Small intestine (tissue), 7 donors: ENCODE measurements at regions not wholly inside any gene's neighbourhood (a gene's known extent, or its start where the extent isn't known, plus 50 kb on each side); places are given as distances from the start of the nearest gene placed in this dataset.

Source experiments
- DNase-seq, 2 donors: peaks; one replicate each; pipeline versions ENCODE4 v3.0.0 to v3.0.0-alpha.2; 2013
- FAIRE-seq: peaks from 2 replicates; lab custom pipeline; 2012; peaks lifted over from hg19 to GRCh38; lab: Jason Lieb, UNC
- H3K27ac ChIP-seq, 3 donors: one replicate each; pipeline ENCODE4 v1.5.1; 2013; ENCODE audit warnings: low read length in 2 of 3, mild to moderate bottlenecking in 2 of 3, control low read depth in 1 of 3, inconsistent platforms in 1 of 3, low read depth in 1 of 3, moderate library complexity in 1 of 3
- H3K27me3 ChIP-seq, 3 donors: one replicate each; pipeline ENCODE4 v1.6.1; 2013; ENCODE audit warnings: low read length in 3 of 3, inconsistent platforms in 1 of 3; ENCODE audit not compliant: control insufficient read depth in 3 of 3, insufficient read depth in 3 of 3
- H3K36me3 ChIP-seq, 3 donors: one replicate each; pipeline ENCODE4 v1.6.1; 2013; ENCODE audit warnings: low read length in 3 of 3, inconsistent platforms in 1 of 3, low read depth in 1 of 3, mild to moderate bottlenecking in 1 of 3, moderate library complexity in 1 of 3; ENCODE audit not compliant: control insufficient read depth in 3 of 3, insufficient read depth in 2 of 3
- H3K4me1 ChIP-seq, 3 donors: one replicate each; pipeline ENCODE4 v1.6.1; 2013; ENCODE audit warnings: low read length in 2 of 3, inconsistent platforms in 1 of 3, low read depth in 1 of 3, mild to moderate bottlenecking in 1 of 3, moderate library complexity in 1 of 3; ENCODE audit not compliant: control insufficient read depth in 3 of 3, insufficient read depth in 2 of 3
- H3K4me3 ChIP-seq, 3 donors: one replicate each; pipeline ENCODE4 v1.5.1; 2013; ENCODE audit warnings: low read length in 3 of 3, control low read depth in 1 of 3, inconsistent platforms in 1 of 3, low read depth in 1 of 3, mild to moderate bottlenecking in 1 of 3, moderate library complexity in 1 of 3
- H3K9me3 ChIP-seq, 2 donors: one replicate each; pipeline ENCODE4 v1.6.1; 2013; ENCODE audit warnings: low read depth in 1 of 2, low read length in 1 of 2; ENCODE audit not compliant: control insufficient read depth in 2 of 2, insufficient read depth in 1 of 2
- WGBS, 3 donors: extraction: QIAGEN DNeasy Blood & Tissue Kit; methylation state at CpG; one replicate each; pipeline ENCODE4 v1.1.7; 2013; 5-methylcytosine and 5-hydroxymethylcytosine counted together
- donor health status: healthy with polysubstance abuse.
- donor health status: control.
- donor health status: control.
- donor health status: Bipolar disorder and iron deficiency.
- donor health status: healthy.

GRCh38 chr1:222930070-222930469 lies 115.2 kb downstream of the DISP1 start:
- FAIRE-seq (no peak), DNase-seq (no peak)
- no peak overlapping the region for H3K4me3 ChIP-seq
- H3K4me1 ChIP-seq = no peaks in the 10 kb centered on the region
- H3K27me3 ChIP-seq = no peaks in the 10 kb centered on the region
- no peaks in the 10 kb centered on the region for H3K9me3 ChIP-seq
- no peaks in the 10 kb centered on the region for H3K36me3 ChIP-seq
- H3K27ac ChIP-seq = no peak overlapping the region

DNA sequence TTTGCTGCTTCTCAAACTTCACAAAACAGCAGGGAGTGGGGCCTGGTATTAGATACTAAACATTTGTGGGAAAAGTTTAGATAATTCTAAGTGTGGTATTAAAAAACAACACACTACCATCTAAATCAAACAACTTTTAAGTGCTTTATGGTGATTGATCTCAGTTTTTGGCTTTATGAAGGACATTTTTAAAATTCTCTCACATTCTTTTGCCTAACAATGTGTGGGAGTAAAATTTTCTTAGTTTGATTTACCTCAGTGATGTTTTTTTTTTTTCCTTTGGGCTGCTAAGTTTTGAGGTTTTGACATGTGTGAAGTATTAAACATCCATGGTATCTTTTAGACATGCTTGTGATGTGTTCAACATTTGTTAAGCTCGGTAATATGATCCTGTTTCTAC lies 116.2 kb downstream of the DISP1 start:
- Histone ChIP-seq H3K36me3 (no peaks in the 10 kb centered on the region), H3K4me3 (no peak overlapping the region), H3K27ac (no peak overlapping the region), H3K9me3 (no peaks in the 10 kb centered on the region), H3K27me3 (no peaks in the 10 kb centered on the region), H3K4me1 (no peaks in the 10 kb centered on the region)
- FAIRE-seq (no peak), DNase-seq (no peak)
- WGBS, 3 donors = 81 to 93% (median 83%) methylated on average over 1 of the region's 1 CpG

DNA sequence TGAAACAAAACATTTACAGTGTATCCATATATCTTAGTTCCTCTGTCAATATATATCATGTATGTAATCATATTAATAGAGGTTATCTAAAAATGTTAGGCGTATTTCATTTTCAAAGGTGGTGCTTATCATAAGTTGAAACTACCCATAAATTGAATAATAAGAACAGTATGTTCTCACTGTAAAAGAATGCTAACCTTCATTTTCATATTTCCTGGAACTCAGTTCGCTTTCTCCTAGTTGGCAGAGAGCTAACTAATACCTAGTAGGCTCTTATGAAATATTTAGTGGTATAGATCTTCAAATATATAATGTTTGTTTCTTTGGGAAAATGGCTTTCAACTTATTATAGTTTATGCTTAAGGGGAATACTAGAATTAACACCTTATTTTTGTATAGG lies 118.4 kb downstream of the DISP1 start:
- Histone ChIP-seq H3K27me3 (no peaks in the 10 kb centered on the region), H3K36me3 (no peaks in the 10 kb centered on the region), H3K4me3 (no peak overlapping the region), H3K27ac (no peak overlapping the region), H3K4me1 (no peaks in the 10 kb centered on the region), H3K9me3 (no peaks in the 10 kb centered on the region)
- FAIRE-seq (no peak), DNase-seq (no peak)
- 80 to 86% (median 82%) methylated on average over 2 of the region's 2 CpGs for WGBS, 3 donors

DNA sequence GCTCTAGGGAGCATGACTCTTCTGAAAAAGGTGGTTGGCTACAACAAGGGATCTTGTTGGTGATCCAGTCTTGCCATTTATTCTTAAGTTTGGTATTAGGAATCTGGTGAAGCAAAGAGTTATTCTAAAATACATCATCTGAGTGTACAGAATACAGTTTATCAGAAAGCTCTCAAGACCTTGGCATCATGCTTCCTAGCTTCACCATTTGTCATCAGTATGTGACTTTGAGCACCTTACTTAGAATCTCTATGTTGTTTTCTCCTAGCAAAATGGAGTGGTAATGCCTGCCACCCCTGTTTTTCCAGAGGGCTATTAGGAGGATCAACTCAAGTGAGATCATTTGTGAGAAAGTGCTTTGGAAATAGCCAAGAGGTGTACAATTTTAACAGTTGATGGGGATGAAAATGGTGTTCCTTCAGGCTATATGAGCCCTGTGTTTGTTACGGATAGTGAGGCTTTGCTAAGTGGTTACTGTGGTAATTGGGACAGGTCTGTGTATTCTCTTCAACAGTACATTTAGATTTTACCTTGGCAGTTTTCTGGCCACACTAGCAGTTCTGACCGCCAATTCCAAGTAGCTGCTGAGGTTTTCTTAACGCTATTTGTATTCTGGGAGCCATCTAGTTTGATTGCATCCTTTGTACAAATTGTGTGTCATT lies 120.5 kb downstream of the DISP1 start:
- Histone ChIP-seq H3K27ac (no peak overlapping the region), H3K27me3 (no peaks in the 10 kb centered on the region), H3K9me3 (no peaks in the 10 kb centered on the region), H3K4me3 (no peak overlapping the region), H3K36me3 (no peaks in the 10 kb centered on the region), H3K4me1 (no peaks in the 10 kb centered on the region)
- DNase-seq (no peak), FAIRE-seq (no peak)
- 96 to 100% (median 99%) methylated on average over 3 of the region's 3 CpGs for WGBS, 3 donors

DNA sequence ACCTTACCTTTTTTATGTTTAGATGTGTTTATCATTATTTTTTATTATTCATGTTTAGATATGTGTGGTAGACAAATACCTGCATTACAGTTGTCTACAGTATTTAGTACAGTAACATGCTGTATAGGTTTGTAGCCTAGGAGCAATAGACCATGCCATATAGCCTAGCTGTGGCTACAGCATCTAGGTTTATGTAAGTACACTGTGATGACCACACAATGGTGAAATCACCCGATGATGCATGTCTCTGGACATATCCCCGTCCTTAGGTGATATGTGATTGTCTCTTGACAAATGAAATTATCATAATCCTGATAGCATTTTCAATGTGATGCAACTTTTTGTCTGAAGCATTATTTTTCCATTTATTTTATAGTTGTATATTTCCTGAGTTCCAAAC lies 121.2 kb downstream of the DISP1 start:
- Histone ChIP-seq H3K27me3 (no peaks in the 10 kb centered on the region), H3K27ac (no peak overlapping the region), H3K9me3 (no peaks in the 10 kb centered on the region), H3K36me3 (no peaks in the 10 kb centered on the region), H3K4me3 (no peak overlapping the region), H3K4me1 (no peaks in the 10 kb centered on the region)
- DNase-seq (no peak), FAIRE-seq (no peak)
- 95 to 98% (median 97%) methylated on average over 2 of the region's 2 CpGs for WGBS, 3 donors

- H3K4me1 ChIP-seq = no peaks in the 10 kb centered on the region
- peaks cover 0 to 5% (median 0%) of the 10 kb centered on the region in 3 donors for H3K36me3 ChIP-seq
- WGBS, 3 donors = 88 to 96% (median 92%) methylated on average over 1 of the region's 1 CpG
- DNase-seq (no peak), FAIRE-seq (no peak)
- no peak overlapping the region for H3K4me3 ChIP-seq
- H3K27ac ChIP-seq = no peak overlapping the region
- no peaks in the 10 kb centered on the region for H3K9me3 ChIP-seq
- no peaks in the 10 kb centered on the region for H3K27me3 ChIP-seq
Measured at GRCh38 chr1:222938986-222939385, 124.1 kb downstream of the DISP1 start.

- no peak overlapping the region for H3K27ac ChIP-seq
- WGBS, 3 donors = 90 to 96% (median 93%) methylated on average over 5 of the region's 5 CpGs
- H3K4me1 ChIP-seq = no peaks in the 10 kb centered on the region
- no peaks in the 10 kb centered on the region for H3K9me3 ChIP-seq
- H3K36me3 ChIP-seq = peaks cover 0 to 5% (median 0%) of the 10 kb centered on the region in 3 donors
- H3K4me3 ChIP-seq = no peak overlapping the region
- FAIRE-seq (no peak), DNase-seq (no peak)
- no peaks in the 10 kb centered on the region for H3K27me3 ChIP-seq
Measured at GRCh38 chr1:222940095-222940494, 125.3 kb downstream of the DISP1 start.

GRCh38 chr1:222940906-222941305 lies 126.1 kb downstream of the DISP1 start:
- H3K27ac ChIP-seq = no peak overlapping the region
- H3K27me3 ChIP-seq = no peaks in the 10 kb centered on the region
- no peak for DNase-seq
- WGBS, 3 donors = 78 to 83% (median 78%) methylated on average over 2 of the region's 2 CpGs
- no peak for FAIRE-seq
- H3K4me3 ChIP-seq = no peak overlapping the region
- H3K4me1 ChIP-seq = no peaks in the 10 kb centered on the region
- H3K36me3 ChIP-seq = peaks cover 0 to 5% (median 0%) of the 10 kb centered on the region in 3 donors
- no peaks in the 10 kb centered on the region for H3K9me3 ChIP-seq

GRCh38 chr1:222941425-222941824 lies 126.6 kb downstream of the DISP1 start:
- DNase-seq (no peak), FAIRE-seq (no peak)
- WGBS, 3 donors = 92 to 97% (median 94%) methylated on average over 1 of the region's 1 CpG

More at GRCh38 chr1:222941425-222941824, 126.6 kb downstream of the DISP1 start:
- Histone ChIP-seq H3K4me3 (no peak overlapping the region), H3K9me3 (no peaks in the 10 kb centered on the region), H3K36me3 (peaks cover 0 to 5% (median 0%) of the 10 kb centered on the region in 3 donors), H3K27me3 (no peaks in the 10 kb centered on the region), H3K4me1 (no peaks in the 10 kb centered on the region), H3K27ac (no peak overlapping the region)
